ENCODE measurements at regions not wholly inside any gene's neighbourhood (a gene's known extent, or its start where the extent isn't known, plus 50 kb on each side); places are given as distances from the start of the nearest gene placed in this dataset.

DNA sequence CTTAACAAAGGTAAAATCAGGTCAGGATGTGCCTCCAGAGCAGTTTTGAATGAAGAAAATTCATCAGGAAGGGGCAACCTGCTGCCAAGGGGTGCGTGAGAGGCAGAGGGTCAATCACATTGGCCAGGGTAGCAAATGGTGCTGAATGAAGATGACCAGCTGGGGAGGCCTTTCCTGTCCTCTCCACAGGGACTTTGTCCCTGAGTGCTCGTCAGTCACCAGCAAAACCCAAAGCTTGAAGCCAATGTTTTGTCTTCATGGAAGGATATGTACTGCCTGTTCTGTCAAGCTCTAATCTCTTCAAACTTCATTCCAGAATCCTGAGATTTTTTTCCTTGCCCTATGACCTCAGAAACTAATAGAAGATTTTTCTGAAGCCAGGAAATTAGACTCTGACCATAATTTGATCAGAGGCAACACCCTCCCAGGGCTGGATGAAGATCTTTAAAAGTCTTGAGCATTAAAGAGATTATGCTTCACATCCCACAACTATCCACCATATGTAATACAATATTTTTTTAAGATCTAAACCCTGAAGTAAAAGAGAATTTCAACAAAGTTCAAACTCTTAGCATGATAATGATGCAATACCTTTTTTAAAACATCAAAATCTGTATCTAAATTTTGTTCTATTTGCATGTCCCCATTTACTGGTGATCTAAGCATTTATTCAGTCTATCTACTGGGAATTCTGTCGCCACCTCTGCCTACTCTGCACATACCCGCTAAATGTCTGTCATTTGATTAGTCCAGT, 243.0 kb downstream of the SNX13 start:
- no peak for DNase-seq

DNA sequence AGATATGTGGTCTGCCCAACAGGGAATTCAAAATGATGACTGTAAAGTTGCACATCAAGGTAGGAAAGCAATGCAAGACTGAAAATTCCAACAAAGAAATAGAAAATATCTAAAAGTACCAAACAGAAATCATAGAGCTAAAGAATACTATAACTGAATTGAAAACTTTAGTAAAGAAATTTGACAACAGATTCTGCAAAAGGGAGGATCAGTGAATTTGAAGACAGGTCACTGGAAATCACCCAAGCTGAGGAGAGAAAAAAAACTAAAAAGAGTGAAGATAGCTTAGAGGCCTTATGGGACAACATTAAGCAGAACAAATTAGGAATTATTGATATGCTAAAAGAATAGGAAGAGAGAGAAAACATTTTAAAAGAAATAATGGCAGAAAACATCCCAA, 240.6 kb downstream of the SNX13 start:
- DNase-seq = no peak

DNA sequence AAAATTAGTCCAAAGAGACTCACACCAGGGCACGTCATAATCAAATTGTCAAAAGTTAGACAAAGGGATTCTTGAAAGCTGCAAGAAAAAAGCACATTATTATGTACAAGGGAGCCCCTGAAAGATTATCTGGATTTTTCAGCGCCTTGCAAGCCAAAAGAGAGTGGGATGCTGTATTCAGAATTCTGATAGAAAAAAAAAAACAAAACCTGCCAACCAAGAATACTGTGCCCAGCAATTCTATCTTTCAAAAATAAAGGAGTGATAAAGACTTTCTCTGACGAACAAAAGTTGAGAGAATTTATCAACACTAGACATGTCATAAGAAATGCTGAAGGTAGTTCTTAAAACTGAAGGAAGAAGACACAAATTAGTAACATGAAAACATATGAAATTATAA, 240.2 kb downstream of the SNX13 start:
- DNase-seq = no peak

DNA sequence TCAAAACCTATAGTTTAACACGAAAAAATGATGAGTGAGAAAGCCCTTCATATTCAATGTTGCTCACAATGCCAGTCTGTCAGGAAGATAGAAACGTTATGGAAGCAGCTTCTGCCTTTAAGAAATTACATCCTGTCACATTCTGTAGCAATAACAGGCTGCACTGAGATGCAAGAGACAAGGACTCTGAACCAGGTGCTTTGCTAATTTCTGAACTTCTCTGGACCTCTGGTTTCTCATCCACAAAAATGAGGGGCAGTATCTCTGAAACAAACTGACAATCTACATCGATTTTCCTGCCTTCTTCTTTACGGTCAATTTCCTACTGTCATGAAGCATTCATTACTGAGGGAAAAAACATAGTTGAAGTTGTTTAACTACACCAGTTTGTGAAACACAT, 234.0 kb downstream of the SNX13 start:
- DNase-seq = no peak

DNA sequence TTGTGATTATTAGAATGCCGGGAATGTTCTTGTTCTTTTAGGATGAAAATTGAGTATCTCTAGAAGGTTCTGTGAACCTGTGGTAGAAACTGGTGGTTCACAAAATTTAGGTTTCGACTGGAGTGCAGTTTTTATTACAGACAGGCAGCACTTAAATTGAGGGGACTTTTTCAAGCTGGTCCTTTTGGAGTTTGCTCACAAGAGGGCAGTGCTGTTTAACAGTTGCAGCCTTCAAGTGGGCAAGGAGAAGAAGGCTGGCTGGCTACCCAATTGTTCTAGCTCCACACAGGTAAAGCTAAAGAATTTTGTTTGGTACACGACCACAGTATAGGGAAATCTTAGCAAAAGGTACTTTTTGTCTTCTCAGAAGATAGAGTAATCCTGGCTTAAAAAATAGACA, 233.6 kb downstream of the SNX13 start:
- peak; percentile 23 for DNase-seq

DNA sequence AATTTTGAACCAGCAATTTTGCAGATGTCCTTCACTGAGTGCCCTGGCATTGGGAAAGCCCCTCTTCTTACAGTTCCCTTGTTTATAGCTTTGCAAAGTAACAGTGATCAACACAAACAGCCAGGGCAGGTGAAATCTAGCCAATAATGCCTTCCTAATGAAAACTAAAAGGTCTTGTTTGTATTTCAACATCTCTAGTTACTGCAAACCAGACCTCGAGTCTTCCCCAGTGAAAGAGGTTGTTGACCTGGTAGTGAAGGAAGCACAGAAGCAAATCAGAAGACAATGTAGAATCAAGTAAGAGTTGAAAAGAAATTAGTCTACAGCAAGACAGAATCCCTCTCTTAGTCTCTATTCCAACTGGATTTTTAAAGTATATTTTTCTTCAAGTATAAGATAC, 231.2 kb downstream of the SNX13 start:
- no peak for DNase-seq

DNA sequence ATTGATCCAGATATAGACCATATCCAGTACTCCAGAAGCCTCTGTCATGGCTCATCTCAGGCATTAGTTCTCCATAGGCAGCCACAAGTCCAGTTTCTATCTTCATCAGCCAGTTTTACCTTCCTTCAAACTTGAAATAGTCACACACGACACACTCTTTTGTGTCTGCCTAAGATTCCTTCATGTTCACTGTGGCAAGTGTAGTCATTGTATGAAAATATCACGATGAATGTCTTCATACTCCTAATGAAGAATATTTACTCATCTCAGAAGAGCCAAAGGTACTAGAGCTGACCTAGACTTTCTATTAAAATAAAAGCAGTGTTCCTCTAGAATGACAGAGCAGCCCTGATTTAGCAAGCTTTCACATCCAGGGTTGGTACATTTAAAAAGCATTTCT, 230.7 kb downstream of the SNX13 start:
- no peak for DNase-seq

DNA sequence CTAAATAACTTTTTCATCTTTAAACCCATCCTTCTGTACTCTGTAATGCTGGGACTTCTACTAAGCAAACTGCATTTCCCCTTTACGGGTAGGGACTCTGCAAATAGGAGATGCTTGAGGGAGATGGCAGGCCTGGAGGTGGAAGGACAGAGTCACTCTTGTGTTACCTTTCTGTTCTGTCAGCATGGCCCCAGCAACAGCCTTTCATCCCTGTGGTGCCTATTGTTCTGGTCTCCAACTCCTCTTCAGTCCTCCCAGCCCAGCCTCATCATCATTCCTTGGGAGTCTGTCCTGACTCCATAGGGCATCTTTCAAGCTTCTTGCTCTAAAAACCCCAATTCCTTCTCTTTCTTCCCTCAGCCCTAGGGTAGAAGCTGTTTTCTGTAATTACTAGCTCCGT, 230.0 kb downstream of the SNX13 start:
- DNase-seq = no peak

DNA sequence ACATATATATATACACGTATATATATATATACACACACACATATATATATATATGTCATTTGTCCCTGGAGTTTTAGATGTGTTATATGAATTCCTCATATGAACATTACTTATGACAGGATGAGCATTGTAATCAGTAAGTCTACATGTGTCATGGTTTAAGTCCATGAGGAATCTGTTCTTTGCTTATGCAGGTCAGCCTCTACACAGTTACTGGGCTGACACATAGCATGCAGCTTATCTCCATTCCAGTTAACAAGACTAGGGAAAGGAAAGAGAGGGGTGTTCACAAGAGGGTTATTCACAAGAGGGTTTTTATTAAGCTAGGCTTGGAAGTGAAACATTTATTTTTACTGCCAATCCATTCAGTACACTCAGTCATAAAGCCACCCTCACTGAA, 226.7 kb downstream of the SNX13 start:
- no peak for DNase-seq

DNA sequence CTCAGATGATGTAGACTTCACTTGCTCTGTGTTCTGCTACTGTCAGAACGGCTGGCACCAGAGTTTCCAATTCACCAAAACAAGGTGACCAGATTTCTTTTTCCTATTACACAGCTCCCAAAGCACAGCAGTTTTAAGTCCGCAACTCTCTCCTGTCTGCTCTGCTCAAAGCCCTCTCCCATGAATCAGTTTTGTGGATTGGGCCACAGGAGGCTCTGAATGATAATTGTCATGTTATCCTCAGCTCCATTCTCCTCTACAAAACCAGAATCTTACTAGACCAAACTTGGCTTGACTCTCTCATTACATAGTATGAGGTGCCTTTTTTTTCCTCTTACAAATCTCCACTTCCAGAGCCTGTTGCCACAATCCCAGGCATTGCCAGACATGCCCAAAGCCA, 223.5 kb downstream of the SNX13 start:
- DNase-seq = no peak

DNA sequence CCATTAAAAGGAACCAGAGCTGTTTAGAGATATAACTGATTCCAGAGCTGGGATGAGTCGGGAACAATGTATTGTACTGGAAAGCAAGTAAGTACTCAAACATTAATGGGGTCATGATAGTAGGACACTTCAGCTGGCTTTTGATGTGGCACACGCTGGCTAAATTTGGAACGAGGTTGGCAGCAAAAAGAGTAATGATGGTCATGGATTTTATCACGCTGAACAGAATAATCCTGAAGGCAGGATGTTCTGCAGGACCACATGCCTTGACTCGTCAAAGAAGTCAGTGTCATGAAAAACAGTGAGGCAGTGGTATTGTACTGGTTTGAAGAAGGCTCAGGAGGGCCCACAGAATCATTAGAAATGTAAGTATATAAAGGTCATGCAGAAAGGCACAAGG, 220.3 kb downstream of the SNX13 start:
- no peak for DNase-seq

DNA sequence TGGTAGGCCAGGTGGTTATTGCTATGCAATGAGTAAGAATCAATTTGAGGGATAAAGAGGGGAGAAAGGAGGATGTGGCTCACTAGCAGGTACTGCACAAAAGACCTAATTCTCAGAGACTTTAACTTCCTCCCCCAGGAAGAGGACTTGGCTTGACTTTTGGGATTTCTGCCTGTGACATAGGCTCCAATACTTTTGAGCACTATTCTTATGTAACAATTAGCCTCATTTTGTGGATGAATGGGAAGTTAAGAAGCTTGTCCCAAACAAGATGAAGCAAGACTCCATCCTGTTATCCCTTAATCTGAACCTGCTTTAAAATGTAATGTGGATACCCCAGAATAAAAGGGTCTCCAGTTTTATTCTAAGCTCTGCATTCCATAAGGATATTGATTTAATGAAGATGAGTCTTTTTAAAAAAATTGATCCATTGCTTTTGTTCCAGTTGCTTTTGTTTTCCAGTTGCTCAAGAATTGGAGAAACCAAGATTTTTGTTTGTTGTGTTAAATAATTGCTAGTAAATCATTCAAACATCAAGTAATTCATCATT, 218.5 kb downstream of the SNX13 start:
- DNase-seq = no peak

DNA sequence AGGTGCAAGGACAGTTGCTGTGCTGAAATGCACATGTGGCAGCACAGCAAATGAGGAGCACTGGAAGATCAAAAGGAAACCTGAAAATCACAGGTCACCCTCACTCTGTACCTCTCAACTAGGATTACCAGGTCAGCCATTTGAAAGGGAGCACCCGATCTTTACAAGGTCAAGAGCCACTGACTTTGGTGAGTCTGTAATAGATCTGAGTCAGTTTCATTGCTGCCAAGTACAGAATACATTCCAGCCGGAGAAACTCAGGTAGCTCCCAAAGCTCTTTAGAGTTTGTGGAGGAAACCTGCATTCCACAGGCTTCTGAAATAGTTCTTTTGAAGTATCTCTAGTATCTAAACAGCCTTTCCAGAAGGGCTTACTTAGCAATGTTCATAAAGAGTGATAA, 217.5 kb downstream of the SNX13 start:
- no peak for DNase-seq

DNA sequence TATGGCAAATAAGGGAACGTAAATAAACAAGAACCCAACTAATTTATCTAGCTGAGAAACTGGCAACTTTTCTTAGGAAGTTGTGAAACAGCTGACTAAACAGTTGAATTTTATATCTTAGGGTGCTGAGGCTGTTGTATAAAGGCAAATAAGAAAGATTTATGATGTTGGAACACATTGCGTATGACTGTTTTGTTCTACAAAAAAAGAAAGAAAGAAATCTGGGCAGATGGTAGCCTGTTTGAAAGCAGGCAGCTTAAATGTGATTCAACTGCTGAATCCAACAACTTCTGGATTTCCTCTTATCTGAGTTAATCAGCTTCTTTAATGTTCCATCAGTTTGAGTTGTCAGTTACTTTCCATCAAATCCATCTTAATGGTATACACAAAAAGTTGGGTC, 214.5 kb downstream of the SNX13 start:
- DNase-seq = no peak

DNA sequence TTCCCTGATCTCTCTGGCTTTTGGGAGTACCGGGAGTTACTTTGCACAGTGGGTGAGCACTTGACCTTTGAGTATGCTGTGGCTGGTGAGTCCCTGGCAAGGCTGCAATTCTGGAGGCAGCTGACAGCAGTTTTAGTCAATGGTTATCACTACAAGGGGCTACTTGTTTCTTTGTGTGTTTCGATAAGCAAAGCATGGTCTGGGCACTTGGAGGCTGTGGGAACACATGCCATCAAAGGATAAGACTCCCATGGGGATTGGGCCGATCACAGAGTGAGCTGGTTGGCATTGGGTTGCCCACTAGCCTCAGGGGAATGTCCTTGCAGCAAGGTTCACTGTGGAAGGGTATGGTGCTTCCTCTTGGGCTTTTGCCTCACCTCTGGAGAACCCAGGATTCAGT, 208.2 kb downstream of the SNX13 start:
- no peak for DNase-seq

Measured in CD4-positive, alpha-beta T cell treated with Interleukin-15 for 1 hour (primary cell).